HepG2 (cell line): ENCODE measurements at regions not wholly inside any gene's neighbourhood (a gene's known extent, or its start where the extent isn't known, plus 50 kb on each side); places are given as distances from the start of the nearest gene placed in this dataset.

Experiments
- CHD4 ChIP-seq: fragments of 200-600 bp; sonication (generic); IDR thresholded peaks from 2 replicates; pipeline ENCODE4 v1.7.0; 2017; ENCODE audit warnings: mild to moderate bottlenecking, low read length, borderline replicate concordance
- GATAD1 ChIP-seq: IDR thresholded peaks from 2 replicates; pipeline ENCODE4 v1.6.1; 2016; ENCODE audit warnings: missing genetic modification reagents, missing compliant biosample characterization
- REL ChIP-seq: sonication (generic); formaldehyde crosslinking; conservative IDR thresholded peaks from 2 replicates; pipeline ENCODE4 v1.8.0; 2022; ENCODE audit warnings: mild to moderate bottlenecking, missing genetic modification reagents, moderate library complexity
- SRSF1 ChIP-seq: fragments of 200-400 bp; formaldehyde crosslinking; optimal IDR thresholded peaks from 2 replicates; pipeline ENCODE3; 2017; ENCODE audit warnings: mild to moderate bottlenecking, low read depth, low read length, moderate library complexity
- ZNF136 ChIP-seq: sonication (generic); formaldehyde crosslinking; IDR thresholded peaks from 2 replicates; pipeline ENCODE4 v1.8.1; 2022; ENCODE audit warnings: low read depth, mild to moderate bottlenecking, moderate library complexity, missing genetic modification reagents
- ZNF7 ChIP-seq: IDR thresholded peaks from 2 replicates; pipeline ENCODE4 v1.6.1; 2016; ENCODE audit warnings: missing biosample characterization, missing genetic modification reagents
- ZNF788 ChIP-seq: sonication (generic); formaldehyde crosslinking; IDR thresholded peaks from 2 replicates; pipeline ENCODE4 v1.5.0; 2020; ENCODE audit warnings: mild to moderate bottlenecking, missing genetic modification reagents, borderline replicate concordance
- TF ChIP-seq, protein P1 (sequence below): sonication (generic); formaldehyde crosslinking; IDR thresholded peaks from 2 replicates; pipeline ENCODE4 v1.8.1; 2022; ENCODE audit warnings: low read depth, mild to moderate bottlenecking, missing genetic modification reagents
- TF ChIP-seq, protein P2 (sequence below): sonication (generic); formaldehyde crosslinking; IDR thresholded peaks from 2 replicates; pipeline ENCODE4 v1.5.0; 2020; ENCODE audit warnings: missing genetic modification reagents

DNA sequence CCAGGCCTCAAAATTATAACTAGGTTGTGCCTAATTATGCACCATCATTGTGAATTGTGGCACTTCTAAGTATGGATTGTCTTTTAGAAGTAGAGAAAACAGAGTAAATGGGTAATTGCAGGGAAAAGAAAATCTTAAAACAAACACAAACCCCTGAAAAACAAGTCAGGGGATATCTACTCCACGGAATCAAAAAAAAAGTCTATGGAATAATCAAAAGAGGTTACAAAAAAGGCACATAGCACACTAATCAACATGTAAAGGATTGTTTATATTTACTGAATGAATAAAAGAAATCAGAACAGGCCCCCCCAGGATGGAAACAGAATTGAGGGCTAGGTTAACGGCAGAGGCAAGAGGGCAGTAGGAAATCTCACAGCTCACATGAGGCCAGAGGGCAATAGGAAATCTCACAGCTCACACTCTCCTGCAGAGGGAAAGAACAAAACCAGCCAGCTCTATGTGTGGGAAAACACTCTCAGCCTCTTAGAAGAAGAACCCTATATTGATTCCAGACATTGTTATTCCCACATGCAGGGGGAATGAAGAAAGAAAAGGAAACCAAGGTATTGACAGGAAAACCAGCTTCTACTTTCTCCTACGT is 72.7 kb upstream of the FNDC3B start (continued):
- TF ChIP-seq CHD4, result no peak
- TF ChIP-seq REL (CRISPR knock-in tag), result 0 out of 2 replicates have a peak, but pooled peaks have one; percentile 22
- TF ChIP-seq ZNF788 (CRISPR knock-in tag), result 0 out of 2 replicates have a peak, but pooled peaks have one; percentile 41
- TF ChIP-seq, protein P1, sequence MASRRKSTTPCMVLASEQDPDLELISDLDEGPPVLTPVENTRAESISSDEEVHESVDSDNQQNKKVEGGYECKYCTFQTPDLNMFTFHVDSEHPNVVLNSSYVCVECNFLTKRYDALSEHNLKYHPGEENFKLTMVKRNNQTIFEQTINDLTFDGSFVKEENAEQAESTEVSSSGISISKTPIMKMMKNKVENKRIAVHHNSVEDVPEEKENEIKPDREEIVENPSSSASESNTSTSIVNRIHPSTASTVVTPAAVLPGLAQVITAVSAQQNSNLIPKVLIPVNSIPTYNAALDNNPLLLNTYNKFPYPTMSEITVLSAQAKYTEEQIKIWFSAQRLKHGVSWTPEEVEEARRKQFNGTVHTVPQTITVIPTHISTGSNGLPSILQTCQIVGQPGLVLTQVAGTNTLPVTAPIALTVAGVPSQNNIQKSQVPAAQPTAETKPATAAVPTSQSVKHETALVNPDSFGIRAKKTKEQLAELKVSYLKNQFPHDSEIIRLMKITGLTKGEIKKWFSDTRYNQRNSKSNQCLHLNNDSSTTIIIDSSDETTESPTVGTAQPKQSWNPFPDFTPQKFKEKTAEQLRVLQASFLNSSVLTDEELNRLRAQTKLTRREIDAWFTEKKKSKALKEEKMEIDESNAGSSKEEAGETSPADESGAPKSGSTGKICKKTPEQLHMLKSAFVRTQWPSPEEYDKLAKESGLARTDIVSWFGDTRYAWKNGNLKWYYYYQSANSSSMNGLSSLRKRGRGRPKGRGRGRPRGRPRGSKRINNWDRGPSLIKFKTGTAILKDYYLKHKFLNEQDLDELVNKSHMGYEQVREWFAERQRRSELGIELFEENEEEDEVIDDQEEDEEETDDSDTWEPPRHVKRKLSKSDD (CRISPR knock-in tag), result no peak
- TF ChIP-seq ZNF136 (CRISPR knock-in tag), result no peak
- TF ChIP-seq, protein P2, sequence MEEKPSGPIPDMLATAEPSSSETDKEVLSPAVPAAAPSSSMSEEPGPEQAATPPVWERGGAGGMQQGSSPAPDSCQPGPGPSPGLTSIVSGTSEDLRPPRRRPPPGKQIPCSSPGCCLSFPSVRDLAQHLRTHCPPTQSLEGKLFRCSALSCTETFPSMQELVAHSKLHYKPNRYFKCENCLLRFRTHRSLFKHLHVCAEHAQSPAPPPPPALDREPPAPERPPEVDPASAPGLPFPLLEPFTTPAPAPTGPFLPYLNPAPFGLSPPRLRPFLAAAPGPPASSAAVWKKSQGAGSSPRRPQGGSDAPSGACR (CRISPR knock-in tag), result 0 out of 2 replicates have a peak, but pooled peaks have one; percentile 7
- TF ChIP-seq SRSF1, result no peak
- TF ChIP-seq ZNF7 (CRISPR knock-in tag), result no peak
- TF ChIP-seq GATAD1 (CRISPR knock-in tag), result no peak
